OCI-LY7 (cell line): ENCODE measurements at regions not wholly inside any gene's neighbourhood (a gene's known extent, or its start where the extent isn't known, plus 50 kb on each side); places are given as distances from the start of the nearest gene placed in this dataset.
"Not testable (repeated sequence)": the region's sequence is repeated elsewhere in the genome, so short reads cannot be mapped to it uniquely, and the experiment has no call there.

Source experiments
- BruUV-seq: library from RNA; stranded (reverse); fragments of 400-500 nt; replicated peaks from 2 replicates; lab custom pipeline; 2021; lab: Mats Ljungman, UMichigan
- CTCF ChIA-PET: fragments of 300-600 bp; sonication (Branson Sonifier 250); formaldehyde crosslinking; loops from one replicate; lab custom pipeline; 2022; ENCODE audit warnings: antibody characterized with exemption; ENCODE audit not compliant: unreplicated experiment; lab: Charles Lee
- POLR2A ChIA-PET: fragments of 300-600 bp; sonication (Branson Sonifier 250); formaldehyde crosslinking; loops from one replicate; lab custom pipeline; 2022; ENCODE audit warnings: antibody characterized with exemption; lab: Charles Lee
- DNase-seq: peaks from one replicate; pipeline ENCODE4 v3.0.0-alpha.2; 2015; ENCODE audit warnings: low spot score
- H2AFZ ChIP-seq: fragments of 200-600 bp; sonication (generic), shearing (Covaris generic); 2 replicates; pipeline ENCODE4 v1.6.1; 2014; ENCODE audit warnings: mild to moderate bottlenecking, antibody characterized with exemption, low read length, moderate library complexity
- H3K27ac ChIP-seq: fragments of 200-600 bp; sonication (generic); 2 replicates; pipeline ENCODE4 v1.5.1; 2014; ENCODE audit warnings: mixed run types, low read depth, mild to moderate bottlenecking, moderate library complexity, low read length, inconsistent platforms; ENCODE audit not compliant: poor library complexity, severe bottlenecking
- H3K36me3 ChIP-seq: fragments of 200-600 bp; sonication (generic); 2 replicates; pipeline ENCODE4 v1.6.1; 2014; ENCODE audit warnings: mild to moderate bottlenecking, antibody characterized with exemption, low read length, moderate library complexity, mixed read lengths; ENCODE audit not compliant: insufficient read depth
- H3K4me1 ChIP-seq: fragments of 200-600 bp; sonication (generic); 2 replicates; pipeline ENCODE4 v1.5.1; 2014; ENCODE audit warnings: mild to moderate bottlenecking, low read length; ENCODE audit not compliant: insufficient read depth, poor library complexity, severe bottlenecking
- H3K4me2 ChIP-seq: fragments of 200-600 bp; sonication (generic); 2 replicates; pipeline ENCODE4 v1.6.1; 2014; ENCODE audit warnings: mild to moderate bottlenecking, low read length
- H3K4me3 ChIP-seq: fragments of 200-600 bp; sonication (generic); 2 replicates; pipeline ENCODE4 v1.5.1; 2014; ENCODE audit warnings: mild to moderate bottlenecking, low read depth, low read length; ENCODE audit not compliant: poor library complexity, severe bottlenecking
- H3K79me2 ChIP-seq: fragments of 200-600 bp; sonication (generic); 2 replicates; pipeline ENCODE4 v1.6.1; 2016; ENCODE audit warnings: low read depth, mild to moderate bottlenecking, low read length, moderate library complexity, mixed read lengths; ENCODE audit not compliant: insufficient read depth
- H3K9me2 ChIP-seq: fragments of 200-600 bp; sonication (generic); 2 replicates; pipeline ENCODE4 v1.6.1; 2016; ENCODE audit warnings: mild to moderate bottlenecking, low read length, mixed read lengths; ENCODE audit not compliant: insufficient read depth
- H3K9me3 ChIP-seq: fragments of 200-600 bp; sonication (generic); 2 replicates; pipeline ENCODE4 v1.6.1; 2014; ENCODE audit warnings: mild to moderate bottlenecking, mixed run types, low read length, mixed read lengths
- H4K20me1 ChIP-seq: fragments of 200-600 bp; sonication (generic); 2 replicates; pipeline ENCODE4 v1.6.1; 2014; ENCODE audit warnings: mild to moderate bottlenecking, antibody characterized with exemption, low read length, moderate library complexity, mixed read lengths; ENCODE audit not compliant: insufficient read depth
- CTCF ChIP-seq: fragments of 200-600 bp; sonication (generic); conservative IDR thresholded peaks from 2 replicates; pipeline ENCODE4 v1.5.1; 2014; ENCODE audit warnings: mild to moderate bottlenecking, antibody characterized with exemption, low read length, moderate library complexity, mixed read lengths
- EZH2phosphoT487 ChIP-seq: fragments of 200-600 bp; sonication (generic); IDR thresholded peaks from 2 replicates; pipeline ENCODE4 v1.6.1; 2018; ENCODE audit warnings: low read depth, borderline replicate concordance, mild to moderate bottlenecking, mixed run types, antibody characterized with exemption, low read length, moderate library complexity, mixed read lengths
- intact Hi-C: fragments of 100-400 bp; cut with micrococcal nuclease; formaldehyde crosslinking; loops from one replicate; pipeline ENCODE4 v1.10.0; 2022; ENCODE audit not compliant: unreplicated experiment

- H2AFZ ChIP-seq: no peak overlapping the region
- H3K36me3 ChIP-seq: no peaks in the 10 kb centered on the region
- H3K4me2 ChIP-seq: no peak overlapping the region
- TF ChIP-seq EZH2phosphoT487 (no peak), CTCF (no peak)
- intact Hi-C loops: no loop called here
- ChIA-PET POLR2A (no interaction called here), CTCF (no interaction called here)
- no peaks in the 10 kb centered on the region for H4K20me1 ChIP-seq
- H3K9me2 ChIP-seq: no peaks in the 10 kb centered on the region
- no peaks in the 10 kb centered on the region for H3K79me2 ChIP-seq
- H3K9me3 ChIP-seq: no peaks in the 10 kb centered on the region
- no TSS peak for BruUV-seq
- H3K27ac ChIP-seq: no peak overlapping the region
- DNase-seq: no peak
- no peaks in the 10 kb centered on the region for H3K4me1 ChIP-seq
- no peak overlapping the region for H3K4me3 ChIP-seq
These were observed 238.3 kb downstream of the NPR3 start for GRCh38 chr5:32949286-32949970.

GRCh38 chr5:32951003-32951402, 239.9 kb downstream of the NPR3 start:
- H3K9me2 ChIP-seq: no peaks in the 10 kb centered on the region
- H3K27ac ChIP-seq: no peak overlapping the region
- ChIA-PET POLR2A (no interaction called here), CTCF (no interaction called here)
- H3K36me3 ChIP-seq: no peaks in the 10 kb centered on the region
- intact Hi-C loops: no loop called here
- H3K4me3 ChIP-seq: no peak overlapping the region
- no peak overlapping the region for H2AFZ ChIP-seq
- TF ChIP-seq CTCF (no peak), EZH2phosphoT487 (no peak)
- DNase-seq: no peak
- no peaks in the 10 kb centered on the region for H4K20me1 ChIP-seq
- no peaks in the 10 kb centered on the region for H3K4me1 ChIP-seq
- no TSS peak for BruUV-seq
- H3K9me3 ChIP-seq: no peaks in the 10 kb centered on the region
- H3K4me2 ChIP-seq: no peak overlapping the region
- no peaks in the 10 kb centered on the region for H3K79me2 ChIP-seq

- H3K4me1 ChIP-seq: no peaks in the 10 kb centered on the region
- no peaks in the 10 kb centered on the region for H3K79me2 ChIP-seq
- H3K27ac ChIP-seq: no peak overlapping the region
- H3K4me2 ChIP-seq: no peak overlapping the region
- TF ChIP-seq CTCF (no peak), EZH2phosphoT487 (no peak)
- H4K20me1 ChIP-seq: no peaks in the 10 kb centered on the region
- intact Hi-C loops: no loop called here
- no peaks in the 10 kb centered on the region for H3K9me3 ChIP-seq
- no peaks in the 10 kb centered on the region for H3K36me3 ChIP-seq
- no peaks in the 10 kb centered on the region for H3K9me2 ChIP-seq
- H3K4me3 ChIP-seq: no peak overlapping the region
- BruUV-seq: no TSS peak
- CTCF ChIA-PET: no interaction called here
- POLR2A ChIA-PET: no interaction called here
- no peak overlapping the region for H2AFZ ChIP-seq
- DNase-seq: no peak
These were observed 240.8 kb downstream of the NPR3 start for GRCh38 chr5:32951878-32952277.

- H2AFZ ChIP-seq, H3K4me1 ChIP-seq, DNase-seq, H3K79me2 ChIP-seq, intact Hi-C loops, H3K9me3 ChIP-seq, H3K27ac ChIP-seq, H3K4me2 ChIP-seq, H3K36me3 ChIP-seq, H3K4me3 ChIP-seq, POLR2A ChIA-PET, CTCF ChIA-PET, BruUV-seq, H3K9me2 ChIP-seq, H4K20me1 ChIP-seq: not testable (repeated sequence)
These were observed 241.3 kb downstream of the NPR3 start for GRCh38 chr5:32952421-32952820.
